Anterior cingulate cortex (tissue), 58 donors: ENCODE measurements at regions not wholly inside any gene's neighbourhood (a gene's known extent, or its start where the extent isn't known, plus 50 kb on each side); places are given as distances from the start of the nearest gene placed in this dataset.
"Not testable (repeated sequence)": the region's sequence is repeated elsewhere in the genome, so short reads cannot be mapped to it uniquely, and the experiment has no call there.

ENCODE experiments used
- DNase-seq, 58 donors: peaks; one replicate each; lab custom pipeline; 2025; lab: John Stamatoyannopoulos, UW

GRCh38 chr2:224155896-224156295 lies 116.8 kb upstream of the SERPINE2 start:
- no peak for DNase-seq

GRCh38 chr2:224155371-224155770 lies 116.3 kb upstream of the SERPINE2 start:
- no peak for DNase-seq

- DNase-seq: no peak
Measured at GRCh38 chr2:224151680-224152310, 112.7 kb upstream of the SERPINE2 start.

- DNase-seq: no peak
Measured at GRCh38 chr2:224151161-224151560, 112.1 kb upstream of the SERPINE2 start.

- not testable (repeated sequence) for DNase-seq
Measured at GRCh38 chr2:224148058-224148457, 109.0 kb upstream of the SERPINE2 start.

- no peak for DNase-seq
Measured at GRCh38 chr2:224147174-224147573, 108.1 kb upstream of the SERPINE2 start.

- no peak for DNase-seq
Measured at GRCh38 chr2:224146356-224147160, 107.5 kb upstream of the SERPINE2 start.

GRCh38 chr2:224145751-224146355 lies 106.8 kb upstream of the SERPINE2 start:
- no peak for DNase-seq

- DNase-seq: no peak
Measured at GRCh38 chr2:224143526-224143925, 104.4 kb upstream of the SERPINE2 start.

GRCh38 chr2:224142397-224143312 lies 103.6 kb upstream of the SERPINE2 start:
- no peak for DNase-seq

- DNase-seq: no peak
Measured at GRCh38 chr2:224141304-224141703, 102.2 kb upstream of the SERPINE2 start.

- no peak for DNase-seq
Measured at GRCh38 chr2:224137208-224137607, 98.1 kb upstream of the SERPINE2 start.

- DNase-seq: no peak
Measured at GRCh38 chr2:224136396-224136795, 97.3 kb upstream of the SERPINE2 start.

- DNase-seq: no peak
Measured at GRCh38 chr2:224135881-224136280, 96.8 kb upstream of the SERPINE2 start.

- no peak for DNase-seq
Measured at GRCh38 chr2:224134003-224134734, 95.1 kb upstream of the SERPINE2 start.

GRCh38 chr2:224133387-224133786 lies 94.3 kb upstream of the SERPINE2 start:
- DNase-seq: no peak

- no peak for DNase-seq
Measured at GRCh38 chr2:224127871-224128501, 88.9 kb upstream of the SERPINE2 start.

GRCh38 chr2:224126440-224126839 lies 87.4 kb upstream of the SERPINE2 start:
- no peak for DNase-seq

- no peak for DNase-seq
Measured at GRCh38 chr2:224126003-224126402, 86.9 kb upstream of the SERPINE2 start.
